HEK293 (cell line): ENCODE measurements at regions not wholly inside any gene's neighbourhood (a gene's known extent, or its start where the extent isn't known, plus 50 kb on each side); places are given as distances from the start of the nearest gene placed in this dataset.

Experiments
- CTCF ChIA-PET: fragments of 350-600 bp; formaldehyde crosslinking; extraction: SDS; loops from one replicate; lab custom pipeline; 2021; ENCODE audit warnings: antibody characterized with exemption; lab: Yijun Ruan, JAX
- POLR2A ChIA-PET: fragments of 300-600 bp; formaldehyde crosslinking; extraction: SDS; loops from one replicate; lab custom pipeline; 2020; ENCODE audit warnings: antibody characterized with exemption, inconsistent platforms; lab: Yijun Ruan, JAX
- H3K27ac ChIP-seq: fragments of 200-500 bp; sonication (Bioruptor generic); 2 replicates; pipeline ENCODE4 v1.5.1; 2014; ENCODE audit warnings: low read depth, low read length, control low read depth, inconsistent platforms; ENCODE audit errors: extremely low read depth
- H3K36me3 ChIP-seq, 2 experiments: fragments of 200-500 bp in 1 of 2; sonication (Bioruptor generic) in 1 of 2; 1 replicate in 1 of 2; 2 replicates in 1 of 2; pipeline ENCODE4 v1.5.1; 2014 to 2017; ENCODE audit warnings: inconsistent platforms in 2 of 2, low read length in 2 of 2; ENCODE audit not compliant: control insufficient read depth in 2 of 2, insufficient read depth in 1 of 2
- H3K4me1 ChIP-seq: fragments of 200-500 bp; sonication (Bioruptor generic); 2 replicates; pipeline ENCODE4 v1.5.1; 2014; ENCODE audit warnings: mild to moderate bottlenecking, low read length, inconsistent platforms; ENCODE audit not compliant: control insufficient read depth, insufficient read depth
- H3K4me3 ChIP-seq: 2 replicates; pipeline ENCODE4 v1.5.1; 2011; ENCODE audit warnings: low read depth, mild to moderate bottlenecking, control low read depth, low read length, moderate library complexity
- H3K9me3 ChIP-seq: fragments of 200-500 bp; sonication (Bioruptor generic); 2 replicates; pipeline ENCODE4 v1.5.1; 2014; ENCODE audit warnings: low read depth, low read length, inconsistent platforms; ENCODE audit not compliant: control insufficient read depth, insufficient read depth
- HOXD13 ChIP-seq: sonication (generic); formaldehyde crosslinking; IDR thresholded peaks from 2 replicates; pipeline ENCODE4 v1.8.0; 2022; ENCODE audit warnings: missing genetic modification reagents, borderline replicate concordance
- MZF1 ChIP-seq: fragments of 450-650 bp; formaldehyde crosslinking; IDR thresholded peaks from 2 replicates; pipeline ENCODE4 v1.5.1; 2017; ENCODE audit warnings: missing biosample characterization, missing genetic modification characterization, borderline replicate concordance
- PRDM1 ChIP-seq: fragments of 450-650 bp; formaldehyde crosslinking; IDR thresholded peaks from 2 replicates; pipeline ENCODE4; 2016; ENCODE audit warnings: missing biosample characterization, missing genetic modification characterization
- REPIN1 ChIP-seq: fragments of 450-650 bp; formaldehyde crosslinking; IDR thresholded peaks from 2 replicates; pipeline ENCODE4 v1.5.1; 2017; ENCODE audit warnings: missing biosample characterization, missing genetic modification characterization, low read depth
- ZBTB11 ChIP-seq: fragments of 450-650 bp; formaldehyde crosslinking; conservative IDR thresholded peaks from 2 replicates; pipeline ENCODE4 v1.5.1; 2016; ENCODE audit warnings: low read depth, missing biosample characterization, missing genetic modification characterization
- ZBTB49 ChIP-seq: fragments of 450-650 bp; formaldehyde crosslinking; IDR thresholded peaks from 2 replicates; pipeline ENCODE4 v1.5.1; 2016; ENCODE audit warnings: missing biosample characterization, missing genetic modification characterization, low read depth
- ZBTB7A ChIP-seq: fragments of 450-650 bp; formaldehyde crosslinking; IDR thresholded peaks from 2 replicates; pipeline ENCODE4 v1.5.1; 2016; ENCODE audit warnings: low read depth, missing biosample characterization, missing genetic modification characterization
- ZBTB8A ChIP-seq: fragments of 450-650 bp; formaldehyde crosslinking; IDR thresholded peaks from 2 replicates; pipeline ENCODE4 v1.5.1; 2016; ENCODE audit warnings: missing biosample characterization, missing genetic modification characterization
- ZNF114 ChIP-seq: fragments of 450-650 bp; formaldehyde crosslinking; IDR thresholded peaks from 2 replicates; pipeline ENCODE4 v1.5.0; 2017; ENCODE audit warnings: missing biosample characterization, missing genetic modification characterization
- ZNF132 ChIP-seq: fragments of 450-650 bp; formaldehyde crosslinking; IDR thresholded peaks from 2 replicates; pipeline ENCODE4 v1.5.1; 2017; ENCODE audit warnings: missing biosample characterization, missing genetic modification characterization, borderline replicate concordance
- ZNF140 ChIP-seq: fragments of 450-650 bp; formaldehyde crosslinking; IDR thresholded peaks from 2 replicates; pipeline ENCODE4 v1.5.1; 2016; ENCODE audit warnings: missing biosample characterization, missing genetic modification characterization
- ZNF157 ChIP-seq: fragments of 450-650 bp; formaldehyde crosslinking; IDR thresholded peaks from 2 replicates; pipeline ENCODE4 v1.5.1; 2016; ENCODE audit warnings: missing biosample characterization, missing genetic modification characterization
- ZNF2 ChIP-seq: fragments of 450-650 bp; formaldehyde crosslinking; IDR thresholded peaks from 2 replicates; pipeline ENCODE4 v1.5.1; 2016; ENCODE audit warnings: missing biosample characterization, missing genetic modification characterization
- ZNF274 ChIP-seq, 2 experiments: fragments of 200-500 bp in 1 of 2; fragments of 450-650 bp in 1 of 2; sonication (Bioruptor generic) in 1 of 2; formaldehyde crosslinking in 1 of 2; IDR thresholded peaks; 2 replicates each; pipeline versions ENCODE4 v1.5.1 to v1.6.1; 2014 to 2016; ENCODE audit warnings: borderline replicate concordance in 1 of 2, inconsistent platforms in 1 of 2, low read length in 1 of 2, missing biosample characterization in 1 of 2, missing genetic modification characterization in 1 of 2
- ZNF302 ChIP-seq: fragments of 450-650 bp; formaldehyde crosslinking; IDR thresholded peaks from 2 replicates; pipeline ENCODE4 v1.5.1; 2016; ENCODE audit warnings: missing biosample characterization, missing genetic modification characterization, low read depth
- ZNF426 ChIP-seq: fragments of 450-650 bp; formaldehyde crosslinking; IDR thresholded peaks from 2 replicates; pipeline ENCODE4 v1.5.1; 2017; ENCODE audit warnings: missing biosample characterization, missing genetic modification characterization, mild to moderate bottlenecking, inconsistent platforms, moderate library complexity
- ZNF549 ChIP-seq: fragments of 450-650 bp; IDR thresholded peaks from 2 replicates; pipeline ENCODE4 v1.5.1; 2018; ENCODE audit warnings: missing biosample characterization, missing genetic modification characterization, mild to moderate bottlenecking, inconsistent platforms, moderate library complexity
- ZNF610 ChIP-seq: fragments of 450-650 bp; formaldehyde crosslinking; IDR thresholded peaks from 2 replicates; pipeline ENCODE4 v1.5.1; 2016; ENCODE audit warnings: missing biosample characterization, missing genetic modification characterization, borderline replicate concordance
- ZNF654 ChIP-seq: fragments of 450-650 bp; formaldehyde crosslinking; IDR thresholded peaks from 2 replicates; pipeline ENCODE4 v1.5.1; 2016; ENCODE audit warnings: low read depth, missing biosample characterization, missing genetic modification characterization
- ZNF664 ChIP-seq: fragments of 450-650 bp; formaldehyde crosslinking; IDR thresholded peaks from 2 replicates; pipeline ENCODE4 v1.5.1; 2016; ENCODE audit warnings: missing biosample characterization, missing genetic modification characterization
- ZNF677 ChIP-seq: fragments of 450-650 bp; IDR thresholded peaks from 2 replicates; pipeline ENCODE4 v1.5.0; 2018; ENCODE audit warnings: missing biosample characterization, mild to moderate bottlenecking, missing genetic modification characterization, moderate library complexity
- ZNF776 ChIP-seq: fragments of 450-650 bp; formaldehyde crosslinking; IDR thresholded peaks from 2 replicates; pipeline ENCODE4 v1.5.0; 2017; ENCODE audit warnings: missing biosample characterization, missing genetic modification characterization, borderline replicate concordance
- TF ChIP-seq, protein P1 (sequence below): fragments of 450-650 bp; IDR thresholded peaks from 2 replicates; pipeline ENCODE4 v1.5.1; 2018; ENCODE audit warnings: missing biosample characterization, missing genetic modification characterization

- ChIA-PET CTCF (no interaction called here), POLR2A (no interaction called here)
- Histone ChIP-seq H3K9me3 (no peaks in the 10 kb centered on the region), H3K4me1 (no peaks in the 10 kb centered on the region), H3K4me3 (no peak overlapping the region), H3K27ac (no peak overlapping the region), H3K36me3 (no peaks in the 10 kb centered on the region)
- TF ChIP-seq, protein P1, sequence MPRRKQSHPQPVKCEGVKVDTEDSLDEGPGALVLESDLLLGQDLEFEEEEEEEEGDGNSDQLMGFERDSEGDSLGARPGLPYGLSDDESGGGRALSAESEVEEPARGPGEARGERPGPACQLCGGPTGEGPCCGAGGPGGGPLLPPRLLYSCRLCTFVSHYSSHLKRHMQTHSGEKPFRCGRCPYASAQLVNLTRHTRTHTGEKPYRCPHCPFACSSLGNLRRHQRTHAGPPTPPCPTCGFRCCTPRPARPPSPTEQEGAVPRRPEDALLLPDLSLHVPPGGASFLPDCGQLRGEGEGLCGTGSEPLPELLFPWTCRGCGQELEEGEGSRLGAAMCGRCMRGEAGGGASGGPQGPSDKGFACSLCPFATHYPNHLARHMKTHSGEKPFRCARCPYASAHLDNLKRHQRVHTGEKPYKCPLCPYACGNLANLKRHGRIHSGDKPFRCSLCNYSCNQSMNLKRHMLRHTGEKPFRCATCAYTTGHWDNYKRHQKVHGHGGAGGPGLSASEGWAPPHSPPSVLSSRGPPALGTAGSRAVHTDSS (tag by site-specific recombination): no peak
- TF ChIP-seq ZNF776 (tag by site-specific recombination) (no peak), ZNF157 (tag by site-specific recombination) (no peak), PRDM1 (tag by site-specific recombination) (no peak), ZBTB11 (tag by site-specific recombination) (no peak), ZNF610 (tag by site-specific recombination) (no peak)
Measured at GRCh38 chrX:23497919-23498318, 163.3 kb downstream of the PTCHD1 start.

DNA sequence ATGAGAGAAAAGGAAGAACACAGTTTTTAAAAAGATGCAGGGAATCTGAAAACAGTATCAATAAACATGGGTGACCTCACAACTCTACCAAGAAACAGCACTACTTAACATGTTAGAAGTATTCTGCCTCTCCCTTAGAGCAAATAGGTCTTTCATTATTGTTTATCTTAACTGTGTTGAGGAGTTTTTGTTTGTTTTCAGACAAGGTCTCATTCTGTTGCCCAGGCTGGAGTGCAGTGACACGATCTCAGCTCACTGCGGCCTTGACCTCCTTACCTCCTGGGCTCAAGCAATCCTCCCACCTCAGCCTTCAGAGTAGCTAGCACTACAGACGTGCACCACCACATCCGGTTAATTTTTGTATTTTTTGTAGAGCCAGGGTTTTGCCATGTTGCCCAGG lies 165.3 kb upstream of the PRDX4 start:
- H3K27ac ChIP-seq: no peak overlapping the region
- TF ChIP-seq ZNF140 (tag by site-specific recombination): no peak
- no peak for TF ChIP-seq MZF1 (tag by site-specific recombination)
- no peak for TF ChIP-seq ZNF677 (tag by site-specific recombination)
- TF ChIP-seq ZBTB7A (tag by site-specific recombination): no peak
- no peak for TF ChIP-seq ZBTB49 (tag by site-specific recombination)
- TF ChIP-seq ZNF549 (tag by site-specific recombination): no peak
- no peak for TF ChIP-seq ZNF132 (tag by site-specific recombination)
- TF ChIP-seq ZNF2 (tag by site-specific recombination): no peak
- no peak for TF ChIP-seq ZNF654 (tag by site-specific recombination)
- TF ChIP-seq ZNF302 (tag by site-specific recombination): no peak
- no peak for TF ChIP-seq ZNF426 (tag by site-specific recombination)
- no peak for TF ChIP-seq REPIN1 (tag by site-specific recombination)
- TF ChIP-seq ZNF664: no peak
- no peak for TF ChIP-seq ZNF114 (tag by site-specific recombination)
- TF ChIP-seq ZBTB8A (tag by site-specific recombination): no peak
- no peak for TF ChIP-seq ZNF274 (IDR thresholded peaks at IDR 0.05; ENCODE audit: low read length)
- no peak for TF ChIP-seq ZNF274 (tag by site-specific recombination; IDR thresholded peaks at IDR 0.05; ENCODE audit: borderline replicate concordance)
- TF ChIP-seq HOXD13 (CRISPR knock-in tag): no peak
- TF ChIP-seq, all 188 proteins: peak for 0
- Histone ChIP-seq H3K9me3 (no peaks in the 10 kb centered on the region), H3K36me3 (no peaks in the 10 kb centered on the region), H3K4me1 (no peaks in the 10 kb centered on the region; the same call in none of the 2 replicates), H3K4me3 (no peak overlapping the region)
- ChIA-PET CTCF (no interaction called here), POLR2A (no interaction called here)
